CD4-positive, alpha-beta T cell (primary cell): ENCODE measurements at regions not wholly inside any gene's neighbourhood (a gene's known extent, or its start where the extent isn't known, plus 50 kb on each side); places are given as distances from the start of the nearest gene placed in this dataset.

Experiments
- ATAC-seq: fragments of 200-7000 bp; cut with Tn5 transposase; one replicate; pipeline ENCODE4 v1.10.0; 2022; ENCODE audit warnings: mild to moderate bottlenecking; ENCODE audit not compliant: poor library complexity
- CTCF ChIA-PET: fragments of 350-600 bp; sonication (Branson Sonifier 250); formaldehyde crosslinking; loops from one replicate; lab custom pipeline; 2021; ENCODE audit warnings: antibody characterized with exemption, inconsistent platforms; lab: Charles Lee
- POLR2A ChIA-PET: fragments of 350-600 bp; sonication (Branson Sonifier 250); formaldehyde crosslinking; loops from one replicate; lab custom pipeline; 2021; ENCODE audit warnings: antibody characterized with exemption, inconsistent platforms; lab: Charles Lee
- DNase-seq, 14 experiments: peaks; one replicate each; pipeline ENCODE4 v3.0.0-alpha.2; 2013 to 2020; ENCODE audit warnings: mixed read lengths in 2 of 14
- H3K27ac ChIP-seq, 2 donors: one replicate each; pipeline versions ENCODE4 v1.5.1 to v1.7.0; 2013; ENCODE audit warnings: low read length in 2 of 2, low read depth in 1 of 2, mild to moderate bottlenecking in 1 of 2
- H3K27me3 ChIP-seq, 2 experiments: 1 replicate in 1 of 2; 2 replicates in 1 of 2; pipeline versions ENCODE4 v1.6.1 to v1.7.0; 2013; ENCODE audit warnings: low read length in 2 of 2, control low read depth in 1 of 2, mild to moderate bottlenecking in 1 of 2, moderate library complexity in 1 of 2; ENCODE audit not compliant: insufficient read depth in 2 of 2, control insufficient read depth in 1 of 2
- H3K36me3 ChIP-seq: one replicate; pipeline ENCODE4 v1.6.1; 2013; ENCODE audit warnings: low read length, control low read depth; ENCODE audit not compliant: insufficient read depth
- H3K4me1 ChIP-seq: one replicate; pipeline ENCODE4 v1.6.1; 2013; ENCODE audit warnings: low read length, control low read depth; ENCODE audit not compliant: insufficient read depth
- H3K4me3 ChIP-seq: one replicate; pipeline ENCODE4 v1.5.1; 2013; ENCODE audit warnings: mild to moderate bottlenecking, low read length, moderate library complexity
- H3K9me3 ChIP-seq, 2 experiments: 1 replicate in 1 of 2; 2 replicates in 1 of 2; pipeline versions ENCODE4 v1.6.1 to v1.7.0; 2013; ENCODE audit warnings: low read length in 2 of 2, mild to moderate bottlenecking in 2 of 2, control low read depth in 1 of 2, moderate library complexity in 1 of 2; ENCODE audit not compliant: control insufficient read depth in 1 of 2, insufficient read depth in 1 of 2
- H3K27ac Mint-ChIP-seq: one replicate; pipeline ENCODE4 v1.8.0; 2020; ENCODE audit warnings: mixed read lengths
- H3K27me3 Mint-ChIP-seq: one replicate; pipeline ENCODE4 v1.8.0; 2021; ENCODE audit warnings: mixed read lengths
- H3K36me3 Mint-ChIP-seq: one replicate; pipeline ENCODE4 v1.8.0; 2021; ENCODE audit warnings: low read depth, mixed read lengths
- H3K4me1 Mint-ChIP-seq: one replicate; pipeline ENCODE4 v1.8.0; 2021; ENCODE audit warnings: low read depth, mixed read lengths
- H3K4me3 Mint-ChIP-seq: one replicate; pipeline ENCODE4 v1.8.0; 2020; ENCODE audit warnings: mild to moderate bottlenecking, mixed read lengths
- H3K9me3 Mint-ChIP-seq: one replicate; pipeline ENCODE4 v1.8.0; 2020; ENCODE audit warnings: mixed read lengths
- intact Hi-C, 2 experiments: fragments of 100-400 bp; cut with DNase I in 1 of 2; cut with micrococcal nuclease in 1 of 2; formaldehyde crosslinking; loops; one replicate each; pipeline versions ENCODE4 v1.15.1 to v1.9.0; 2023 to 2025; cut with DNase I, micrococcal nuclease
- TF ChIP-seq, protein P1 (sequence below): fragments of 200-600 bp; IDR thresholded peaks from one replicate; pipeline ENCODE4 v1.8.0; 2022; ENCODE audit warnings: antibody characterized with exemption, mild to moderate bottlenecking

DNA sequence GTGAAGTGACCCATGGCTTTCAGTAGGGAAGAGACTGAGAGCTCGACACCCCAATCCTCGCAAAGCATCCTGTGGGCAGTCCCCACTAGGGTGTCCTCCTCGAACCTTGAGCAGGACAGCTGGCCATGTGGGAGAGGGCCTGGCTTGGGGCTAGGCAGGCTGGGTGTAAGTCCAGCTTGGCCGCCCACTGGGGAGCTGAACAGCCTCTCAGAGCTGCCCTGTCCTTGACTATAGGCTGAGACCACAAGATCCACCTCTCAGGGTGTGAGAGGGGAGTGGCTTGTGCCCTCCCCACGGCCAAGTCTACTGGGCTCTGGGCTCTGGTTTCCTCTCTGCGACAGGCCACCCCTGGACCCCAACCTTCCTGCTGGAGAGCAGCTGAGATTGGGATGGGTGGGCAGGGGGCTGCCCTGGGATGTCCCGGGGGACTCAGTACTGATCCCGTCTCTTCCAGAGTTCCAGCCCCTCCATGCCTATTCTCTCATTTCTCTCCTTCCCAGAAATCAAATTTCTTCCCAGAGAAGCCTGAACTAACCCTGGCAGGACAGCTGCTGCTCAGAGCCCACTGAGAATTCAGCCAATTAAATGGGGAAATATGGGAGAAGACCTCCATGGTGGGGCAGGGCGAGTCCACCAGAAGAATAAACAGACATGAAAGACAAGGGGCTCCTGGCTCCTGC, 282.9 kb downstream of the PTPRU start:
- Mint-ChIP-seq H3K27ac (no peak overlapping the region), H3K36me3 (no peaks in the 10 kb centered on the region), H3K9me3 (no peaks in the 10 kb centered on the region), H3K4me3 (no peak overlapping the region), H3K27me3 (peaks cover 41% of the 10 kb centered on the region), H3K4me1 (no peaks in the 10 kb centered on the region)
- no peaks in the 10 kb centered on the region for H3K9me3 ChIP-seq
- DNase-seq (no peak), ATAC-seq (no peak)
- intact Hi-C loops, result no loop called here
- ChIA-PET POLR2A (no interaction called here), CTCF (no interaction called here)
- TF ChIP-seq, protein P1, sequence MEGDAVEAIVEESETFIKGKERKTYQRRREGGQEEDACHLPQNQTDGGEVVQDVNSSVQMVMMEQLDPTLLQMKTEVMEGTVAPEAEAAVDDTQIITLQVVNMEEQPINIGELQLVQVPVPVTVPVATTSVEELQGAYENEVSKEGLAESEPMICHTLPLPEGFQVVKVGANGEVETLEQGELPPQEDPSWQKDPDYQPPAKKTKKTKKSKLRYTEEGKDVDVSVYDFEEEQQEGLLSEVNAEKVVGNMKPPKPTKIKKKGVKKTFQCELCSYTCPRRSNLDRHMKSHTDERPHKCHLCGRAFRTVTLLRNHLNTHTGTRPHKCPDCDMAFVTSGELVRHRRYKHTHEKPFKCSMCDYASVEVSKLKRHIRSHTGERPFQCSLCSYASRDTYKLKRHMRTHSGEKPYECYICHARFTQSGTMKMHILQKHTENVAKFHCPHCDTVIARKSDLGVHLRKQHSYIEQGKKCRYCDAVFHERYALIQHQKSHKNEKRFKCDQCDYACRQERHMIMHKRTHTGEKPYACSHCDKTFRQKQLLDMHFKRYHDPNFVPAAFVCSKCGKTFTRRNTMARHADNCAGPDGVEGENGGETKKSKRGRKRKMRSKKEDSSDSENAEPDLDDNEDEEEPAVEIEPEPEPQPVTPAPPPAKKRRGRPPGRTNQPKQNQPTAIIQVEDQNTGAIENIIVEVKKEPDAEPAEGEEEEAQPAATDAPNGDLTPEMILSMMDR, result no peak
- no peaks in the 10 kb centered on the region for H3K4me1 ChIP-seq
- peaks cover 8 to 9% of the 10 kb centered on the region in 2 experiments for H3K27me3 ChIP-seq
- no peak overlapping the region for H3K4me3 ChIP-seq
- H3K36me3 ChIP-seq, result no peaks in the 10 kb centered on the region
- H3K27ac ChIP-seq, result no peak overlapping the region

DNA sequence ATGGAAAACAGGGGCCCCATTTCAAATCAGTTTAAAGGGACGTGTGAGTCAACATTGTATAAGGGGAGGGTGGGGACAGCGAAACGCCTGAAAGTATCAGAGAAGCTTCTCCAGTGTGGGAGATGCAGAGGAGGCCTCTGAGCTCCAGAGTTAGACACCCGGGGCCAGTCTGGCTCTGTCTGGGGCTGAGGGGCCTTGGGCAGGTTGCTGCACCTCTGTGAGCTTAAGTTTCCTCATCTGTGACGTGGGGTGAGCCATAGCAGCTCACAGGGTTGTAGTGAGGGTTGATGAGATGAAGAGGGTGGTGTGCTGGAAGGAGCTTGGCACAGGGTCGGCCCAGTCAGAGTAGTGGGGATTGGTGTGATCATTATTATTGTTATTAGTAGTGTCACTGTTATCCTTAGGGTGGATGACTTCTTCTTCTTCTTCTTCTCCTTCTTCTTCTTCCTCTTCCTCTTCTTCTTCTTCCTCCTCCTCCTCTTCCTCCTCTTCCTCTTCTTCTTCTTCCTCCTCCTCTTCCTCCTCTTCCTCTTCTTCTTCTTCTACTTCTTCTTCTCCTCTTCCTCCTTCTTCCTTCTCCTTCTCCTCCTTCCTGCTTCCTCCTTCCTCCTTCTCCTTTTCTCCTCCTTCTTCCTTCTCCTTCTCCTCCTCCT, 282.0 kb downstream of the PTPRU start:
- H3K27me3 Mint-ChIP-seq, result peaks cover 32% of the 10 kb centered on the region
- H3K9me3 ChIP-seq, result no peaks in the 10 kb centered on the region
- H3K36me3 Mint-ChIP-seq, result no peaks in the 10 kb centered on the region
- H3K4me3 Mint-ChIP-seq, result no peak overlapping the region
- DNase-seq (no peak), ATAC-seq (no peak)
- ChIA-PET POLR2A (no interaction called here), CTCF (no interaction called here)
- no peaks in the 10 kb centered on the region for H3K4me1 ChIP-seq
- H3K36me3 ChIP-seq, result no peaks in the 10 kb centered on the region
- no peak overlapping the region for H3K27ac Mint-ChIP-seq
- H3K4me3 ChIP-seq, result no peak overlapping the region
- TF ChIP-seq, protein P1, result no peak
- H3K9me3 Mint-ChIP-seq, result no peaks in the 10 kb centered on the region
- H3K27me3 ChIP-seq, result peaks cover 4 to 8% of the 10 kb centered on the region in 2 experiments
- H3K27ac ChIP-seq, result no peak overlapping the region
- intact Hi-C loops, result no loop called here
- no peaks in the 10 kb centered on the region for H3K4me1 Mint-ChIP-seq

DNA sequence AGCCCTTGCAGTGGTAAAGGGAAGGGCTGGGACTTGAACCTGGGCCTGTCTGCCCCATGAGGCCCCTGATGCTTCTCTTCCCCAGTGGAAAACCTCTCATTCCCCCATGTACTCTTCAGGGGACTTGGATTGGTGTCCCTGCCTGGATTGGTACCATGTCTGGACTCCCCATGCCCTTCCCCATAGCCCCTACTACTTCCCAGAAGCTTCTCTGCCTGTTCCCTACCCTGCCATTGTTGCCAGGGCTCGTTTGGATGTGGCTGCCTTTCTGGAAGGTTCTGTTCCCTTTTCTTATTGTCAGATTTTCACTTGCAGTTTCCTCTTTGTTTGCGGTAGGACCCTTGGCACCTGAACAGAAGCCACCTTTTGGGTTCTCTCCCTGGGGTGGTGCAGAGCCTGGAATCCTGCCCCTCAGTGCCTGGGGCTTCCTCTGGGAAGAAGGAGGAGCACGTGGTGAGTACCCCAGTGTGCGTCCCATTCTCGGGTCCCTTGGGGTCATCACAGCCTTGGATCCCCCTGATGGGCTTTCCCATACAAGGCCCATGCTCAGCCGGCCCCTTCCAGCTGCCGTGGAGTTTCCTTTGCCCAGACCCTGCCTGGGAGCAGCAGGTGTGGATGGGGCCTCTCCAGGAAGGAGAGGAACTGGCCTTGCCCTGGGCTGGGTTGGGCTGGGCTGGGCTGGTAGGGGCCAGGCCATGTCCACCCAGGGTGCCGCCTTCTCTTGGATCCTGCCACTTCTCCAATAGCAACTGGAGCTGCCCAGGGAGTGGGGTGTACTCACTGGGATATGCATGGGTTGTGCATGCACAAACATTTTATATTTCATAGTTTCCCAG, 281.1 kb downstream of the PTPRU start:
- no peak overlapping the region for H3K27ac Mint-ChIP-seq
- no peak overlapping the region for H3K27ac ChIP-seq
- no peak overlapping the region for H3K4me3 Mint-ChIP-seq
- H3K9me3 ChIP-seq, result no peaks in the 10 kb centered on the region
- ATAC-seq (no peak), DNase-seq (no peak)
- no peaks in the 10 kb centered on the region for H3K4me1 ChIP-seq
- POLR2A ChIA-PET, result no interaction called here
- H3K4me3 ChIP-seq, result no peak overlapping the region
- TF ChIP-seq, protein P1, result no peak
- CTCF ChIA-PET, result no interaction called here
- H3K4me1 Mint-ChIP-seq, result no peaks in the 10 kb centered on the region
- H3K36me3 ChIP-seq, result no peaks in the 10 kb centered on the region
- H3K9me3 Mint-ChIP-seq, result no peaks in the 10 kb centered on the region
- no peaks in the 10 kb centered on the region for H3K36me3 Mint-ChIP-seq
- peaks cover 4 to 8% of the 10 kb centered on the region in 2 experiments for H3K27me3 ChIP-seq
- intact Hi-C loops, result no loop called here
- H3K27me3 Mint-ChIP-seq, result peaks cover 27% of the 10 kb centered on the region
